GM19452 (cell line): ENCODE measurements at regions not wholly inside any gene's neighbourhood (a gene's known extent, or its start where the extent isn't known, plus 50 kb on each side); places are given as distances from the start of the nearest gene placed in this dataset.

ENCODE experiments used
- ATAC-seq: cut with Tn5 transposase; IDR thresholded peaks from one replicate; pipeline ENCODE4 v1.9.1; 2021; ENCODE audit not compliant: unreplicated experiment

- no peak for ATAC-seq
These were observed 119.7 kb downstream of the CD47 start for GRCh38 chr3:107970993-107971580.

- no peak for ATAC-seq
These were observed 120.6 kb downstream of the CD47 start for GRCh38 chr3:107969994-107970819.

- no peak for ATAC-seq
These were observed 121.3 kb downstream of the CD47 start for GRCh38 chr3:107969525-107969924.

GRCh38 chr3:107966276-107966675 is 124.6 kb downstream of the CD47 start:
- no peak for ATAC-seq

GRCh38 chr3:107965136-107965655 is 125.6 kb downstream of the CD47 start:
- no peak for ATAC-seq

GRCh38 chr3:107963581-107963980 is 127.2 kb downstream of the CD47 start:
- ATAC-seq, result no peak

- no peak for ATAC-seq
These were observed 127.9 kb downstream of the CD47 start for GRCh38 chr3:107962946-107963345.

GRCh38 chr3:107962037-107962436 is 128.8 kb downstream of the CD47 start:
- no peak for ATAC-seq

GRCh38 chr3:107959550-107960154 is 131.2 kb downstream of the CD47 start:
- ATAC-seq, result no peak

- ATAC-seq, result no peak
These were observed 132.7 kb downstream of the CD47 start for GRCh38 chr3:107958146-107958545.

- ATAC-seq, result no peak
These were observed 133.6 kb downstream of the CD47 start for GRCh38 chr3:107956991-107957900.

GRCh38 chr3:107954845-107955244 is 136.0 kb downstream of the CD47 start:
- no peak for ATAC-seq

GRCh38 chr3:107953722-107954121 is 137.1 kb downstream of the CD47 start:
- no peak for ATAC-seq

GRCh38 chr3:107951126-107951525 is 139.7 kb downstream of the CD47 start:
- ATAC-seq, result no peak

GRCh38 chr3:107950417-107950816 is 140.4 kb downstream of the CD47 start:
- no peak for ATAC-seq

GRCh38 chr3:107949394-107949970 is 141.3 kb downstream of the CD47 start:
- ATAC-seq, result no peak

- no peak for ATAC-seq
These were observed 143.6 kb downstream of the CD47 start for GRCh38 chr3:107947203-107947602.

- no peak for ATAC-seq
These were observed 144.1 kb downstream of the CD47 start for GRCh38 chr3:107946700-107947099.

GRCh38 chr3:107945417-107946094 is 145.3 kb downstream of the CD47 start:
- no peak for ATAC-seq
